H1 (cell line): ENCODE measurements at regions not wholly inside any gene's neighbourhood (a gene's known extent, or its start where the extent isn't known, plus 50 kb on each side); places are given as distances from the start of the nearest gene placed in this dataset.

ENCODE experiments used
- CTCF ChIA-PET: fragments of 300-600 bp; sonication (Branson Sonifier 250); formaldehyde crosslinking; loops from one replicate; lab custom pipeline; 2021; ENCODE audit not compliant: partially characterized antibody; lab: Charles Lee
- POLR2A ChIA-PET: fragments of 300-600 bp; sonication (Branson Sonifier 250); formaldehyde crosslinking; loops from one replicate; lab custom pipeline; 2021; ENCODE audit warnings: inconsistent platforms; ENCODE audit not compliant: partially characterized antibody; lab: Charles Lee
- DNase-seq, 2 experiments: peaks; one replicate each; pipeline versions ENCODE4 v3.0.0 to v3.0.0-alpha.2; 2010 to 2022; ENCODE audit warnings: low spot score in 2 of 2, low read depth in 1 of 2, mixed read lengths in 1 of 2
- FAIRE-seq: peaks from 2 replicates; lab custom pipeline; 2011; peaks lifted over from hg19 to GRCh38; lab: Jason Lieb, UNC
- H2AFZ ChIP-seq: 2 replicates; pipeline ENCODE4 v1.8.1; 2012; ENCODE audit warnings: low read length, inconsistent platforms
- H2AK5ac ChIP-seq: 2 replicates; pipeline ENCODE4 v1.6.1; 2013; ENCODE audit warnings: low read depth, low read length
- H2BK120ac ChIP-seq: replicated peaks from 2 replicates; pipeline ENCODE3; 2013; ENCODE audit warnings: low read depth, low read length, inconsistent platforms
- H2BK12ac ChIP-seq: 2 replicates; pipeline ENCODE4 v1.6.1; 2013; ENCODE audit warnings: low read depth, low read length
- H2BK15ac ChIP-seq: 2 replicates; pipeline ENCODE4 v1.6.1; 2013; ENCODE audit warnings: low read length
- H2BK20ac ChIP-seq: 2 replicates; pipeline ENCODE4 v1.6.1; 2013; ENCODE audit warnings: low read length
- H2BK5ac ChIP-seq: 2 replicates; pipeline ENCODE4 v1.6.1; 2013; ENCODE audit warnings: low read depth, low read length
- H3K14ac ChIP-seq: 2 replicates; pipeline ENCODE4 v1.6.1; 2013; ENCODE audit warnings: inconsistent platforms; ENCODE audit not compliant: insufficient read length
- H3K18ac ChIP-seq: 2 replicates; pipeline ENCODE4 v1.6.1; 2013; ENCODE audit warnings: low read length; ENCODE audit errors: extremely low read depth
- H3K23ac ChIP-seq: 2 replicates; pipeline ENCODE4 v1.6.1; 2013; ENCODE audit warnings: inconsistent platforms; ENCODE audit not compliant: insufficient read length
- H3K23me2 ChIP-seq: 2 replicates; pipeline ENCODE4 v1.6.1; 2013; ENCODE audit warnings: low read depth, low read length
- H3K27ac ChIP-seq: 2 replicates; pipeline ENCODE4 v1.6.1; 2011; ENCODE audit warnings: low read depth, low read length, inconsistent platforms
- H3K27me3 ChIP-seq, 4 experiments: replicated peaks in 1 of 4; 1 replicate in 1 of 4; 2 replicates in 3 of 4; pipeline versions ENCODE4 v1.6.1 to v1.8.1; 2011 to 2013; ENCODE audit warnings: low read length in 3 of 4, mild to moderate bottlenecking in 3 of 4, inconsistent platforms in 2 of 4, mixed read lengths in 2 of 4, moderate library complexity in 1 of 4; ENCODE audit not compliant: control insufficient read depth in 3 of 4, insufficient read depth in 3 of 4; ENCODE audit errors: extremely low read depth in 1 of 4
- H3K36me3 ChIP-seq, 4 experiments: 2 replicates each; pipeline versions ENCODE4 v1.6.1 to v1.8.1; 2011 to 2013; ENCODE audit warnings: mild to moderate bottlenecking in 4 of 4, low read length in 3 of 4, moderate library complexity in 2 of 4, control low read depth in 1 of 4, inconsistent platforms in 1 of 4; ENCODE audit not compliant: insufficient read depth in 4 of 4, control insufficient read depth in 2 of 4
- H3K4ac ChIP-seq: replicated peaks from 2 replicates; pipeline ENCODE3; 2013; ENCODE audit warnings: low read length, low read depth, mixed read lengths, inconsistent platforms; ENCODE audit not compliant: insufficient read length
- H3K4me1 ChIP-seq, 4 experiments: replicated peaks in 1 of 4; 1 replicate in 1 of 4; 2 replicates in 3 of 4; pipeline versions ENCODE4 v1.6.1 to v1.8.1; 2011 to 2013; ENCODE audit warnings: low read length in 3 of 4, inconsistent platforms in 2 of 4, mixed read lengths in 1 of 4; ENCODE audit not compliant: insufficient read depth in 4 of 4, control insufficient read depth in 3 of 4
- H3K4me2 ChIP-seq, 2 experiments: 2 replicates each; pipeline versions ENCODE4 v1.6.1 to v1.8.1; 2011 to 2013; ENCODE audit warnings: low read depth in 2 of 2, low read length in 2 of 2, control low read depth in 1 of 2, inconsistent platforms in 1 of 2, mild to moderate bottlenecking in 1 of 2; ENCODE audit not compliant: insufficient read depth in 1 of 2
- H3K4me3 ChIP-seq, 4 experiments: fragments of 200-600, 300-600 bp in 1 of 4; sonication (generic), shearing (Covaris generic), sonication (Bioruptor Twin) in 1 of 4; 2 replicates each; pipeline versions ENCODE4 v1.5.1 to v1.8.1; 2011 to 2016; ENCODE audit warnings: low read length in 4 of 4, low read depth in 3 of 4, control low read depth in 2 of 4, inconsistent platforms in 2 of 4, mild to moderate bottlenecking in 2 of 4, mixed read lengths in 1 of 4, moderate library complexity in 1 of 4; ENCODE audit not compliant: insufficient read depth in 2 of 4; ENCODE audit errors: extremely low read depth in 1 of 4
- H3K56ac ChIP-seq: replicated peaks from 2 replicates; pipeline ENCODE3; 2013; ENCODE audit warnings: low read depth, mild to moderate bottlenecking, mixed read lengths, low read length, inconsistent platforms; ENCODE audit not compliant: insufficient read length
- H3K79me1 ChIP-seq: 2 replicates; pipeline ENCODE4 v1.6.1; 2013; ENCODE audit warnings: low read depth, low read length, control low read depth
- H3K79me2 ChIP-seq, 2 experiments: 2 replicates each; pipeline versions ENCODE4 v1.6.1 to v1.8.1; 2012 to 2013; ENCODE audit warnings: low read length in 2 of 2, mild to moderate bottlenecking in 2 of 2, inconsistent platforms in 1 of 2; ENCODE audit not compliant: insufficient read depth in 2 of 2, control insufficient read depth in 1 of 2
- H3K9ac ChIP-seq, 4 experiments: replicated peaks in 1 of 4; 1 replicate in 1 of 4; 2 replicates in 3 of 4; pipeline versions ENCODE4 v1.6.1 to v1.8.1; 2011 to 2013; ENCODE audit warnings: low read depth in 3 of 4, low read length in 3 of 4, control low read depth in 2 of 4, mild to moderate bottlenecking in 2 of 4, moderate library complexity in 2 of 4, inconsistent platforms in 1 of 4; ENCODE audit errors: extremely low read depth in 1 of 4
- H3K9me3 ChIP-seq, 2 experiments: 2 replicates each; pipeline versions ENCODE4 v1.6.1 to v1.8.1; 2012 to 2013; ENCODE audit warnings: mild to moderate bottlenecking in 2 of 2, moderate library complexity in 2 of 2, control low read depth in 1 of 2, inconsistent platforms in 1 of 2, low read depth in 1 of 2, low read length in 1 of 2, mixed read lengths in 1 of 2; ENCODE audit not compliant: insufficient read depth in 2 of 2
- H4K20me1 ChIP-seq, 2 experiments: replicated peaks in 1 of 2; 2 replicates each; pipeline versions ENCODE3 to v1.8.1; 2011 to 2013; ENCODE audit warnings: inconsistent platforms in 2 of 2, low read length in 2 of 2, mild to moderate bottlenecking in 1 of 2; ENCODE audit not compliant: insufficient read depth in 2 of 2, control insufficient read depth in 1 of 2
- H4K5ac ChIP-seq: 2 replicates; pipeline ENCODE4 v1.6.1; 2013; ENCODE audit warnings: low read length, low read depth, mixed read lengths, inconsistent platforms; ENCODE audit not compliant: insufficient read length
- H4K8ac ChIP-seq: 2 replicates; pipeline ENCODE4 v1.8.0; 2013; ENCODE audit warnings: mild to moderate bottlenecking, moderate library complexity, low read length, inconsistent platforms; ENCODE audit not compliant: insufficient read depth; ENCODE audit errors: extremely low read depth
- H4K91ac ChIP-seq: replicated peaks from 2 replicates; pipeline ENCODE3; 2013; ENCODE audit warnings: low read length, mixed read lengths, inconsistent platforms; ENCODE audit not compliant: insufficient read length
- ASH2L ChIP-seq: fragments of 200-600, 300-600 bp; sonication (generic); IDR thresholded peaks from one replicate; pipeline ENCODE4 v1.7.1; 2017; ENCODE audit warnings: low read length
- CBX5 ChIP-seq: fragments of 300-800, 300-1000 bp; sonication (generic); IDR thresholded peaks from 2 replicates; pipeline ENCODE4 v1.7.1; 2016; ENCODE audit warnings: antibody characterized with exemption, low read length, low read depth
- CEBPB ChIP-seq: IDR thresholded peaks from 2 replicates; pipeline ENCODE4 v1.6.1; 2012; ENCODE audit warnings: low read depth, low read length
- HDAC2 ChIP-seq, 2 experiments: fragments of 300-600 bp in 1 of 2; sonication (generic) in 1 of 2; IDR thresholded peaks; 2 replicates each; pipeline ENCODE4 v1.6.1; 2011 to 2012; ENCODE audit warnings: low read depth in 2 of 2, low read length in 2 of 2, mild to moderate bottlenecking in 2 of 2, moderate library complexity in 2 of 2, borderline replicate concordance in 1 of 2, inconsistent platforms in 1 of 2
- MAFK ChIP-seq: IDR thresholded peaks from 2 replicates; pipeline ENCODE4 v1.6.1; 2012; ENCODE audit warnings: low read depth, mild to moderate bottlenecking, improper control_type of control experiment, low read length
- NANOG ChIP-seq: IDR thresholded peaks from 2 replicates; pipeline ENCODE4 v1.6.1; 2011; ENCODE audit warnings: low read length, low read depth, mild to moderate bottlenecking, inconsistent platforms; ENCODE audit not compliant: insufficient read depth, poor library complexity, severe bottlenecking
- NRF1 ChIP-seq: IDR thresholded peaks from 2 replicates; pipeline ENCODE4 v1.6.1; 2011; ENCODE audit warnings: mild to moderate bottlenecking, low read depth, low read length, improper control_type of control experiment
- POLR2AphosphoS5 ChIP-seq: IDR thresholded peaks from 2 replicates; pipeline ENCODE4 v1.6.1; 2011; ENCODE audit warnings: low read depth, low read length
- SP4 ChIP-seq: IDR thresholded peaks from 2 replicates; pipeline ENCODE4 v1.6.1; 2012; ENCODE audit warnings: low read length, inconsistent platforms
- TAF7 ChIP-seq: optimal IDR thresholded peaks from 2 replicates; pipeline ENCODE3; 2011; ENCODE audit warnings: low read depth, mild to moderate bottlenecking, inconsistent platforms, low read length, moderate library complexity, borderline replicate concordance
- YY1 ChIP-seq: IDR thresholded peaks from 2 replicates; pipeline ENCODE4 v1.6.1; 2011; ENCODE audit warnings: low read depth, mild to moderate bottlenecking, low read length
- whole genome bisulfite sequencing, 2 experiments: shearing (Covaris generic) in 1 of 2; methylation state at CpG; one replicate each; pipeline versions ENCODE4 v1.1.6 to v1.1.7; 2013 to 2015; ENCODE audit warnings: low lambda C conversion rate in 2 of 2, mixed read lengths in 2 of 2, inconsistent platforms in 1 of 2, low coverage in 1 of 2, missing lambda C conversion rate in 1 of 2; ENCODE audit not compliant: insufficient replicate concordance in 2 of 2, insufficient coverage in 1 of 2, insufficient read length in 1 of 2; ENCODE audit errors: extremely low coverage in 1 of 2, missing lambda C conversion rate in 1 of 2; 5-methylcytosine and 5-hydroxymethylcytosine counted together
- TF ChIP-seq, protein P1 (sequence below): IDR thresholded peaks from 2 replicates; pipeline ENCODE4 v1.6.1; 2012; ENCODE audit warnings: inconsistent platforms

DNA sequence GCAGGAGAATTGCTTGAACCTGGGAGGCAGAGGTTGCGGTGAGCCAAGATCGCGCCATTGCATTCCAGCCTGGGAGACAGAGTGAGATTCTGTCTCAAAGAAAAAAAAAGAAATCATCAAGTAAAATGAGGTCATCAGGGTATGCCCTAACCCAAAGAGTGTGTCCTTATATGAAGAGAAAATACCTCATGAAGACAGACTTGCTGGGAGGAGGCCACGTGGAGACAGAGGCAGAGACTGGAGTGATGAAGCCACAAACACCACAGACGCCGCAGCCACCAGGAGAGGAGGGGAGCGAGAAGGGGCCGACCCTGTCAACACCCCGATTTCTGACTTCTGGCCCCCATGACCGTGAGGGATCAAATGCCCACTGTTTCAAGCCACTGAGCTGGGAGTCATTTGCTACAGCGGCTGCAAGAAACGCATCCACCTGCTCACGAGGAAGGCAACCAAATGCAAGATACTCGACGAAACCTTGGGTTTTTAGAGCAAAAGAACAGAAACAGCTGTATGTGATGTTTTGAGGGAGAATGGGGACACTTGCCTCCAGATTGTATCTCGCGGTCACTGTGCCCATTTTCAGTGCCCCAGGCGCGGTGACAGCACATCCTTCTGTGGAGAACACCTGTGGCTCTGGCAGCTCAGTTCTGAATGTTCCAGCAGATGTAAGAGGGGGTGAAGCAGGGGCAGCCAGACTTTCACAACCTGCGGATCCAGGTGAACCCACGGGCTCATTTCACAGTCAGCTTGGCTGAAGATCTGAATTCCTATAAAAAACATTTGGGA is 1317.2 kb downstream of the TBC1D22A start:
- CTCF ChIA-PET: interaction anchor here (1.5 kb wide), 1 partner anchor 19 kb away, joined by 4 read pairs; no protein-coding TSS in a partner anchor
- H3K27me3 ChIP-seq: peaks cover 0 to 5% (median 0%) of the 10 kb centered on the region in 4 experiments; a peak in 1 of 7 replicates
- no peak for DNase-seq
- H3K27ac ChIP-seq: no peak overlapping the region
- no peak overlapping the region for H2AFZ ChIP-seq
- H3K79me1 ChIP-seq: no peaks in the 10 kb centered on the region
- no peaks in the 10 kb centered on the region for H3K79me2 ChIP-seq
- 0 out of 2 replicates have a peak overlapping the region, but pooled peaks have one; percentile 55 for H2BK12ac ChIP-seq
- no peak for FAIRE-seq
- H4K20me1 ChIP-seq: no peaks in the 10 kb centered on the region
- H3K36me3 ChIP-seq: no peaks in the 10 kb centered on the region
- no peak overlapping the region for H2BK15ac ChIP-seq
- H2AK5ac ChIP-seq: no peak overlapping the region
- H3K14ac ChIP-seq: no peak overlapping the region
- no peak overlapping the region for H4K5ac ChIP-seq
- POLR2A ChIA-PET: no interaction called here
- H3K23me2 ChIP-seq: peaks cover 3% of the 10 kb centered on the region; the same call in 1 of the 2 replicates
- H2BK20ac ChIP-seq: peak overlapping the region; percentile 68; the same call in 1 of the 2 replicates
- no peak overlapping the region for H4K91ac ChIP-seq
- H3K56ac ChIP-seq: no peak overlapping the region
- no peak overlapping the region for H3K4me2 ChIP-seq
- H3K4me1 ChIP-seq: peaks cover 0 to 11% (median 2%) of the 10 kb centered on the region in 4 experiments; a peak in 1 of 7 replicates
- no peak overlapping the region for H3K4me3 ChIP-seq
- H3K4ac ChIP-seq: no peak overlapping the region
- no peak overlapping the region for H2BK5ac ChIP-seq
- no peak overlapping the region for H3K9ac ChIP-seq
- no peak overlapping the region for H3K18ac ChIP-seq
- no peak overlapping the region for H3K23ac ChIP-seq
- no peak overlapping the region for H4K8ac ChIP-seq
- H2BK120ac ChIP-seq: no peak overlapping the region
- 91% methylated on average over 18 of the region's 21 CpGs; no CpG with 5 or more reads in 1 of the 2 experiments for WGBS, 2 experiments
- H3K9me3 ChIP-seq: peaks cover 0 to 3% of the 10 kb centered on the region in 2 experiments; a peak in 1 of 4 replicates
- TF ChIP-seq NANOG: no peak
- TF ChIP-seq MAFK: no peak
- TF ChIP-seq CBX5: no peak
- TF ChIP-seq HDAC2 (IDR thresholded peaks at IDR 0.05; ENCODE audit: borderline replicate concordance in 1 of 2, low read depth in 2 of 2, low read length in 2 of 2): no peak
- TF ChIP-seq POLR2AphosphoS5: no peak
- no peak for TF ChIP-seq CEBPB
- no peak for TF ChIP-seq YY1
- TF ChIP-seq ASH2L: no peak
- TF ChIP-seq, protein P1, sequence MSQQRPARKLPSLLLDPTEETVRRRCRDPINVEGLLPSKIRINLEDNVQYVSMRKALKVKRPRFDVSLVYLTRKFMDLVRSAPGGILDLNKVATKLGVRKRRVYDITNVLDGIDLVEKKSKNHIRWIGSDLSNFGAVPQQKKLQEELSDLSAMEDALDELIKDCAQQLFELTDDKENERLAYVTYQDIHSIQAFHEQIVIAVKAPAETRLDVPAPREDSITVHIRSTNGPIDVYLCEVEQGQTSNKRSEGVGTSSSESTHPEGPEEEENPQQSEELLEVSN: no peak
- no peak for TF ChIP-seq NRF1
- TF ChIP-seq SP4: no peak
- no peak for TF ChIP-seq TAF7
